GM12875 (cell line): ENCODE measurements at regions not wholly inside any gene's neighbourhood (a gene's known extent, or its start where the extent isn't known, plus 50 kb on each side); places are given as distances from the start of the nearest gene placed in this dataset.

Source experiments
- H3K4me3 ChIP-seq: one replicate; pipeline ENCODE4 v1.5.1; 2011; ENCODE audit warnings: low read depth, low read length, control low read depth
- CTCF ChIP-seq: IDR thresholded peaks from 2 replicates; pipeline ENCODE4 v1.5.1; 2011; ENCODE audit warnings: low read depth, mild to moderate bottlenecking, control low read depth, inconsistent platforms, low read length, moderate library complexity, borderline replicate concordance; ENCODE audit not compliant: insufficient read depth

DNA sequence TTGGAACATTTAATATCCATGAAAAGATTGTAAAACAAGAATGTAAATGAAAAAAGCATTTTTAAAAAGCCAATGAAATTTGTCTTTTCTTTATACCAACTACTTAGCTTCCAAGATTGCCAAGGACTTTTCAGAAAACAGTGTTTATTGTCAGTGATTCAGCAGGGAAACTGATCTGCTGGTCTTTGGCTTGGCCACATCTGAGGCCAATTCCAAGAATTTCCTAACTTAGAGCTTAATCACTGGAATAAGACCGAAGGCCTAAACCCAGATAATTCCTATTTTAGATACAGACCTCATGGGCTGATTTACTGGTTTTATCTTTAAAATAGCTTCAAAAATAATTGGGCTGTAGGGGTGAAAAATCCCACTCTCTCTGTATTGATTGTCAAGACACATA, 260.5 kb upstream of the RORA start:
- TF ChIP-seq CTCF, result no peak

GRCh38 chr15:61483599-61483998, 254.5 kb upstream of the RORA start:
- TF ChIP-seq CTCF, result no peak
- H3K4me3 ChIP-seq, result no peak overlapping the region

More for the DNA sequence above, 260.5 kb upstream of the RORA start:
- H3K4me3 ChIP-seq, result no peak overlapping the region

- no peak for TF ChIP-seq CTCF
Measured at GRCh38 chr15:61481886-61482285, 252.8 kb upstream of the RORA start.

GRCh38 chr15:61480863-61481262, 251.8 kb upstream of the RORA start:
- no peak for TF ChIP-seq CTCF
- no peak overlapping the region for H3K4me3 ChIP-seq

More at GRCh38 chr15:61481886-61482285, 252.8 kb upstream of the RORA start:
- no peak overlapping the region for H3K4me3 ChIP-seq

DNA sequence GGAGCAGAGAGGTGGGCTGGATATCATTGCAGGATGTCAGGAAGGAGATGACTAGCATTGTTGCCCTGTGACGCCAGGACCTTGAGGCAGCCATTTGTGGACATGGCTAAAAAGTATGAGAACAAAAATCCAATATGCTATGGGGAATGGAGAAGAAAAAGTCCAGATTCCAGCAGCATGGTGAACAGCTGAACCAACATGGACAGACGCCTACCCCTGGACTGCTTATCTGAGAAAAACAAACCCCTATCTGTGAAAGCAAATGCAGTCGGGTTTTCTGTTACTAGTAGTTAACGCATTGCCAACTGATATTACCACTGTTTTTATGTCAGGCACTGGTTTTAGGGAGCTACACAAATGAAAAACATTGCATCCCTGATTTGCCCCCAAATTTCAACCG, 251.2 kb upstream of the RORA start:
- H3K4me3 ChIP-seq, result no peak overlapping the region
- no peak for TF ChIP-seq CTCF

DNA sequence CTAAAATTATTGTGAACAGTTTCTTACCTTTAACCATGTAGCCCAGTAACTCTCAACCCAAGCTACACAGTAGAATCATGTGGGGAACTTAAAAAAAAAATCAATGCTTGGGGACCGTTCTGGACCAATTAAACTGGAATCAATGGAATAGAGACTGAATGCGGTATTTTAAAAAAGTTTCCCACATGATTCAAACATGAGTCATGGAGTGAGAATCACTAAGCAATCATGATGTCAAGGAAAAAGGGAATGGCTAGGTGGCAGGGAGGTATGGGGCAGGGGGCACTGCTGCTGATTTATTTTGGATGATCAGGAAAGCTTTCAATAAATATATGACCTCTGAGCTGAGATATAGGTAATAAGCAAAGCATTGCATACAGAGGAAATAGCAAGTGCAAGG, 250.5 kb upstream of the RORA start:
- TF ChIP-seq CTCF, result no peak
- H3K4me3 ChIP-seq, result no peak overlapping the region

DNA sequence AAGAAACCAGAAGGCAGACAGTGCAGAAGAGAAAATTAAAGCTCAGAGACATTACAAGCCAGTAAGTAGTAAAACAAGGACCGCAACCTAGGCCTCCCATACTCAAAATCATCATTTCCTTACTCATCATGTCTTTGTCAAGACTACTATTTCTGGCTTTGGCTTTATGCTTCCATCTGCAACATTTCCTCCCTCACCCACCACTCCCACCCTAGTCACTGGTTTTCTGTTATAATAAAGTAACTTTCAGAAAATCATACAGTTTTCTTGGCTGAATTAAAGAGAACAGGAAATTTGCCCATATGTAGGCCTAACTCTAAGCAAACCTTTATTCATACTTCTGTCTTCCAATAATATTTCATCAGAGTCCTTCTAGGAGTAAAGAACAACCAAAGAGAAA, 247.6 kb upstream of the RORA start:
- H3K4me3 ChIP-seq, result no peak overlapping the region
- TF ChIP-seq CTCF, result no peak
